HCT116 (cell line): ENCODE measurements at regions not wholly inside any gene's neighbourhood (a gene's known extent, or its start where the extent isn't known, plus 50 kb on each side); places are given as distances from the start of the nearest gene placed in this dataset.
"Not testable (repeated sequence)": the region's sequence is repeated elsewhere in the genome, so short reads cannot be mapped to it uniquely, and the experiment has no call there.

Experiments used
- ATAC-seq: fragments of 200-7000 bp; cut with Tn5 transposase; 2 replicates; pipeline ENCODE4 v1.9.1; 2020; ENCODE audit warnings: mild to moderate bottlenecking, moderate library complexity
- BruUV-seq: library from RNA; stranded (reverse); fragments of 400-500 nt; replicated peaks from 2 replicates; lab custom pipeline; 2021; lab: Mats Ljungman, UMichigan
- CTCF ChIA-PET: fragments of 300-600 bp; sonication (Branson Sonifier 250); formaldehyde crosslinking; loops from one replicate; lab custom pipeline; 2021; ENCODE audit warnings: antibody characterized with exemption; lab: Charles Lee
- POLR2A ChIA-PET: fragments of 300-600, 350-600 bp; sonication (Branson Sonifier 250); formaldehyde crosslinking; loops from one replicate; lab custom pipeline; 2021; ENCODE audit warnings: antibody characterized with exemption; lab: Charles Lee
- RAD21 ChIA-PET, 2 experiments: fragments of 300-600 bp; sonication (Branson Sonifier 250); formaldehyde crosslinking; loops; one replicate each; lab custom pipeline; 2023; ENCODE audit warnings: low total read pairs in 2 of 2; ENCODE audit not compliant: uncharacterized antibody in 2 of 2, unreplicated experiment in 2 of 2, low non-redundant PET in 1 of 2; lab: Charles Lee
- DNase-seq: peaks from one replicate; pipeline ENCODE4 v3.0.0-alpha.2; 2010; ENCODE audit warnings: low read depth, low spot score
- H2AFZ ChIP-seq: fragments of 200-600 bp; shearing (Covaris generic), sonication (generic); 2 replicates; pipeline ENCODE4 v1.6.1; 2017; ENCODE audit warnings: low read depth, mixed run types, mixed read lengths, antibody characterized with exemption, low read length; ENCODE audit not compliant: poor library complexity, severe bottlenecking
- H3K27ac ChIP-seq: 2 replicates; pipeline ENCODE4 v1.5.1; 2012; ENCODE audit warnings: low read depth, low read length
- H3K27me3 ChIP-seq: fragments of 200-600 bp; sonication (generic); 2 replicates; pipeline ENCODE4 v1.6.1; 2016; ENCODE audit warnings: mixed run types, low read length, mixed read lengths; ENCODE audit not compliant: insufficient read depth
- H3K36me3 ChIP-seq, 2 experiments: fragments of 200-500 bp in 1 of 2; fragments of 200-600 bp in 1 of 2; sonication (Bioruptor generic) in 1 of 2; sonication (generic) in 1 of 2; 2 replicates each; pipeline versions ENCODE4 v1.5.1 to v1.6.1; 2014 to 2016; ENCODE audit warnings: low read length in 2 of 2, inconsistent platforms in 1 of 2, mixed read lengths in 1 of 2, mixed run types in 1 of 2; ENCODE audit not compliant: insufficient read depth in 2 of 2, control insufficient read depth in 1 of 2
- H3K4me1 ChIP-seq, 2 experiments: fragments of 200-600 bp in 1 of 2; sonication (generic) in 1 of 2; 2 replicates each; pipeline versions ENCODE4 v1.5.1 to v1.6.1; 2012 to 2017; ENCODE audit warnings: low read length in 2 of 2, inconsistent platforms in 1 of 2, mild to moderate bottlenecking in 1 of 2, mixed read lengths in 1 of 2, mixed run types in 1 of 2, moderate library complexity in 1 of 2; ENCODE audit not compliant: insufficient read depth in 2 of 2, control insufficient read depth in 1 of 2
- H3K4me2 ChIP-seq: fragments of 200-600 bp; sonication (generic); 2 replicates; pipeline ENCODE4 v1.6.1; 2017; ENCODE audit warnings: mixed run types, low read length, mixed read lengths
- H3K4me3 ChIP-seq, 2 experiments: fragments of 200-600 bp in 1 of 2; sonication (generic) in 1 of 2; replicated peaks in 1 of 2; 2 replicates each; pipeline ENCODE4 v1.5.1; 2011 to 2016; ENCODE audit warnings: low read length in 2 of 2, control low read depth in 1 of 2, low read depth in 1 of 2, mild to moderate bottlenecking in 1 of 2, mixed read lengths in 1 of 2, mixed run types in 1 of 2
- H3K79me2 ChIP-seq: fragments of 200-600 bp; sonication (generic); 2 replicates; pipeline ENCODE4 v1.6.1; 2017; ENCODE audit warnings: mild to moderate bottlenecking, mixed run types, low read length, moderate library complexity, mixed read lengths; ENCODE audit not compliant: insufficient read depth
- H3K9ac ChIP-seq: fragments of 200-600 bp; sonication (generic); 2 replicates; pipeline ENCODE4 v1.6.1; 2016; ENCODE audit warnings: low read length, mixed read lengths
- H3K9me2 ChIP-seq: fragments of 200-600 bp; sonication (generic), shearing (Covaris generic); 2 replicates; pipeline ENCODE4 v1.6.1; 2017; ENCODE audit warnings: mixed run types, mild to moderate bottlenecking, moderate library complexity; ENCODE audit not compliant: insufficient read depth
- H3K9me3 ChIP-seq, 2 experiments: fragments of 200-500 bp in 1 of 2; fragments of 200-600 bp in 1 of 2; sonication (Bioruptor generic) in 1 of 2; sonication (generic) in 1 of 2; 2 replicates each; pipeline ENCODE4 v1.6.1; 2014 to 2017; ENCODE audit warnings: low read length in 2 of 2, mixed read lengths in 2 of 2, inconsistent platforms in 1 of 2, low read depth in 1 of 2, mild to moderate bottlenecking in 1 of 2, mixed run types in 1 of 2, moderate library complexity in 1 of 2; ENCODE audit not compliant: control insufficient read depth in 1 of 2, insufficient read depth in 1 of 2
- H4K20me1 ChIP-seq: fragments of 200-600 bp; sonication (generic), shearing (Covaris generic); 2 replicates; pipeline ENCODE4 v1.6.1; 2017; ENCODE audit warnings: mixed run types, mild to moderate bottlenecking, moderate library complexity; ENCODE audit not compliant: insufficient read depth
- intact Hi-C: fragments of 100-400 bp; cut with micrococcal nuclease; formaldehyde crosslinking; loops from 2 replicates; pipeline ENCODE4 v1.10.0; 2022

DNA sequence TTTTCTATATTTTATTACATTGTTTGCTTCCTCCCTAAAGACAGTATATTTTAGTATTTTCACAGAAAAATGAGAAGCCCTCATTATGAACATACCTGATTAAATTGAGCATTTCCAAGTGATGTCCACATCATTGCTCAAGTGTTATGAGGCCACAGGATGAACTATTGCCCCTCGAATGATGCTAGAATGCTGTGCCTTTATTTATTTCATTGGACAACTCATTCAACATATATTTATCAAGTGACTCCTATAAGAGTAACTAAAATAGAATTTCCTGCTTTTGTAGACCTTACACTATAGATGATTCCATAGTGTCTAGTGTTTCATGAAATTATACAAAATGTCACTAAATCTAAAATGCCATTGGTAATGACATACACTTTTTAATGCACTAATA, 187.8 kb upstream of the NOTCH2NLA start:
- H3K27me3 ChIP-seq, H3K4me2 ChIP-seq, H3K27ac ChIP-seq, intact Hi-C loops, H3K9me3 ChIP-seq, H4K20me1 ChIP-seq, RAD21 ChIA-PET, H3K79me2 ChIP-seq, DNase-seq, H3K9ac ChIP-seq, H3K4me1 ChIP-seq, H3K9me2 ChIP-seq, BruUV-seq, H3K4me3 ChIP-seq, H3K36me3 ChIP-seq, POLR2A ChIA-PET, CTCF ChIA-PET, ATAC-seq, H2AFZ ChIP-seq: not testable (repeated sequence)

- H3K27ac ChIP-seq, BruUV-seq, H3K36me3 ChIP-seq, H3K79me2 ChIP-seq, DNase-seq, intact Hi-C loops, H3K9me2 ChIP-seq, H3K4me1 ChIP-seq, H3K27me3 ChIP-seq, H2AFZ ChIP-seq, RAD21 ChIA-PET, ATAC-seq, H3K4me2 ChIP-seq, CTCF ChIA-PET, H3K4me3 ChIP-seq, H3K9ac ChIP-seq, POLR2A ChIA-PET, H4K20me1 ChIP-seq, H3K9me3 ChIP-seq: not testable (repeated sequence)
These were observed 186.2 kb upstream of the NOTCH2NLA start for GRCh38 chr1:146415017-146415416.

DNA sequence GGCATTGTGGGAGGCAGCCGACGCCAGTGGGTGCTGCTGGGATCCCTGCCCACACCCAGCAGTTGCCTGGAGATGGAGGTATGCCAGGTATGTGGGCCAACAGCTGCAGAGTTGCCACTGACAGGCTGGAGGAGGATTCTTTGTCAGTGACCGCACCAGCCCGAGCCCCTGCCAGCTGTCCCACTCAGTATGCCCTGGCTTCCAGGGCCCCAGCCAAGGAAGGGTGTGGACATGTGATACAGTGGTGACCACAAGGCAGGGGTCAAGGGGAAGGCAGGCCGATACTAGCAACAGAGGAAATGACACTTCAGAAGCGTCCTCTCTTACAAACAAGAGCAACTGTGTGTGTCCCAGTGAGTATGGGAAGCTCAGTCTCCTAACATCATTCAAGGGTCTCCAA, 185.1 kb upstream of the NOTCH2NLA start:
- H3K36me3 ChIP-seq, H3K27ac ChIP-seq, H3K4me1 ChIP-seq, H3K9me3 ChIP-seq, H4K20me1 ChIP-seq, intact Hi-C loops, CTCF ChIA-PET, DNase-seq, H3K9ac ChIP-seq, BruUV-seq, ATAC-seq, H3K9me2 ChIP-seq, H3K4me3 ChIP-seq, H3K79me2 ChIP-seq, POLR2A ChIA-PET, H2AFZ ChIP-seq, H3K4me2 ChIP-seq, RAD21 ChIA-PET, H3K27me3 ChIP-seq: not testable (repeated sequence)

GRCh38 chr1:146411923-146412322, 183.1 kb upstream of the NOTCH2NLA start:
- H3K9ac ChIP-seq, H3K36me3 ChIP-seq, ATAC-seq, POLR2A ChIA-PET, H2AFZ ChIP-seq, H3K27ac ChIP-seq, H4K20me1 ChIP-seq, H3K4me2 ChIP-seq, H3K27me3 ChIP-seq, intact Hi-C loops, H3K9me3 ChIP-seq, DNase-seq, CTCF ChIA-PET, H3K4me1 ChIP-seq, RAD21 ChIA-PET, H3K4me3 ChIP-seq, H3K79me2 ChIP-seq, H3K9me2 ChIP-seq, BruUV-seq: not testable (repeated sequence)
